ENCODE measurements at regions not wholly inside any gene's neighbourhood (a gene's known extent, or its start where the extent isn't known, plus 50 kb on each side); places are given as distances from the start of the nearest gene placed in this dataset.

DNA sequence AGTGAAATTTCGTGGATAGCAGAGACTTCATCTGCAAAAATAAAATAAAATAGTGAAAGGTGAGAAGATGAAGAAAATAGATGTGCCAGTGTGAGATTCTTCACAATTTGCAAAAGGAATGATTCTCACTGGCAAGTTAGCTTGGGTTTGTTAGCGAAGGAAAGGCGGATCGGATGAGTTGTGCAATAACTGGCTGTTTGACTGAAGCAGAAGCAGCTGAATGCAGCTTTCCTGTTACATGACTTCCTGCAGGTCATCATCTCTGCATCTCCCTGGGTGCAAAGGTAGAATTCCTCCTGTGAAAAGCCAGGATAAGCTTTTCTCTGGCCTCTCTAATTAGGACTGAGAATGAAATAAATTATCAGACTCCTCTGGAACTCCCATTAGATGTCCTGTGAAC, 263.1 kb upstream of the CHRM3 start:
- TF ChIP-seq, protein P1, sequence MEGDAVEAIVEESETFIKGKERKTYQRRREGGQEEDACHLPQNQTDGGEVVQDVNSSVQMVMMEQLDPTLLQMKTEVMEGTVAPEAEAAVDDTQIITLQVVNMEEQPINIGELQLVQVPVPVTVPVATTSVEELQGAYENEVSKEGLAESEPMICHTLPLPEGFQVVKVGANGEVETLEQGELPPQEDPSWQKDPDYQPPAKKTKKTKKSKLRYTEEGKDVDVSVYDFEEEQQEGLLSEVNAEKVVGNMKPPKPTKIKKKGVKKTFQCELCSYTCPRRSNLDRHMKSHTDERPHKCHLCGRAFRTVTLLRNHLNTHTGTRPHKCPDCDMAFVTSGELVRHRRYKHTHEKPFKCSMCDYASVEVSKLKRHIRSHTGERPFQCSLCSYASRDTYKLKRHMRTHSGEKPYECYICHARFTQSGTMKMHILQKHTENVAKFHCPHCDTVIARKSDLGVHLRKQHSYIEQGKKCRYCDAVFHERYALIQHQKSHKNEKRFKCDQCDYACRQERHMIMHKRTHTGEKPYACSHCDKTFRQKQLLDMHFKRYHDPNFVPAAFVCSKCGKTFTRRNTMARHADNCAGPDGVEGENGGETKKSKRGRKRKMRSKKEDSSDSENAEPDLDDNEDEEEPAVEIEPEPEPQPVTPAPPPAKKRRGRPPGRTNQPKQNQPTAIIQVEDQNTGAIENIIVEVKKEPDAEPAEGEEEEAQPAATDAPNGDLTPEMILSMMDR (IDR thresholded peaks at IDR 0.05), result no peak
- TF ChIP-seq POLR2A (IDR thresholded peaks at IDR 0.05), result no peak
